ENCODE measurements at regions not wholly inside any gene's neighbourhood (a gene's known extent, or its start where the extent isn't known, plus 50 kb on each side); places are given as distances from the start of the nearest gene placed in this dataset.

DNA sequence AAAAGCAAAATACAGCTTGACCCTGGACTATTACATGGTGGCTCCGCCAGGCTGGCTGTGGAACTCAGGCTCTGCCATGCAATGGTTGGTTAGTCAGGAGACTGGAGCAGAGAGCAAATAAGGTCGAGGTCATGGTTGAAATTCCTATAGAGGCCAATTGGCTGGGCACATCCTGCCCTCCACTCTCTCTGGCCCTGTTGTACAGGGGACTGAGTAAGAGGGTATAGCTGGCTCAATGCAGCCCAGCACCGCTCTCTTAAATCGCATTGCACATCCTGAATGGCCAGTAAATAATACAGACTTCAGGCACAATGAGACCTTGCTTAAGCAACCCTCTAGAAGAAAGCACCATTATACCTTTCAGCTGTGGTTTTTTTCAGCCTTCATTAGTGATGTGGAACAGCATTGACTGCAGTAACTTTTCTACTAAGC, 59.3 kb upstream of the PPP2R5A start:
- no peaks in the 10 kb centered on the region for H3K36me3 ChIP-seq (ENCODE audit: insufficient read depth, low read length)
- H3K27me3 Mint-ChIP-seq: no peaks in the 10 kb centered on the region
- DNase-seq (no peak), ATAC-seq (ENCODE audit: poor library complexity) (no peak)
- H3K9me3 Mint-ChIP-seq: no peaks in the 10 kb centered on the region
- no peak overlapping the region for H3K4me3 Mint-ChIP-seq
- TF ChIP-seq, protein P1, sequence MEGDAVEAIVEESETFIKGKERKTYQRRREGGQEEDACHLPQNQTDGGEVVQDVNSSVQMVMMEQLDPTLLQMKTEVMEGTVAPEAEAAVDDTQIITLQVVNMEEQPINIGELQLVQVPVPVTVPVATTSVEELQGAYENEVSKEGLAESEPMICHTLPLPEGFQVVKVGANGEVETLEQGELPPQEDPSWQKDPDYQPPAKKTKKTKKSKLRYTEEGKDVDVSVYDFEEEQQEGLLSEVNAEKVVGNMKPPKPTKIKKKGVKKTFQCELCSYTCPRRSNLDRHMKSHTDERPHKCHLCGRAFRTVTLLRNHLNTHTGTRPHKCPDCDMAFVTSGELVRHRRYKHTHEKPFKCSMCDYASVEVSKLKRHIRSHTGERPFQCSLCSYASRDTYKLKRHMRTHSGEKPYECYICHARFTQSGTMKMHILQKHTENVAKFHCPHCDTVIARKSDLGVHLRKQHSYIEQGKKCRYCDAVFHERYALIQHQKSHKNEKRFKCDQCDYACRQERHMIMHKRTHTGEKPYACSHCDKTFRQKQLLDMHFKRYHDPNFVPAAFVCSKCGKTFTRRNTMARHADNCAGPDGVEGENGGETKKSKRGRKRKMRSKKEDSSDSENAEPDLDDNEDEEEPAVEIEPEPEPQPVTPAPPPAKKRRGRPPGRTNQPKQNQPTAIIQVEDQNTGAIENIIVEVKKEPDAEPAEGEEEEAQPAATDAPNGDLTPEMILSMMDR (IDR thresholded peaks at IDR 0.05): no peak
- peaks cover 23% of the 10 kb centered on the region for H3K4me1 Mint-ChIP-seq (ENCODE audit: low read depth)
- H3K27me3 ChIP-seq (ENCODE audit: control insufficient read depth in 1 of 2, insufficient read depth in 2 of 2, low read length in 2 of 2): no peaks in the 10 kb centered on the region
- POLR2A ChIA-PET: interaction anchor here (0.7 to 1.3 kb wide), 4 partner anchors 11 to 63 kb away, joined by 3 read pairs; partner anchors contain the start of gene PPP2R5A
- peak overlapping the region; percentile 7 for H3K27ac Mint-ChIP-seq
- peaks cover 24% of the 10 kb centered on the region for H3K4me1 ChIP-seq (ENCODE audit: insufficient read depth, low read length)
- no peaks in the 10 kb centered on the region for H3K36me3 Mint-ChIP-seq (ENCODE audit: low read depth)
- intact Hi-C loops (cut with DNase I, micrococcal nuclease): no loop called here
- no peaks in the 10 kb centered on the region for H3K9me3 ChIP-seq (ENCODE audit: control insufficient read depth in 1 of 2, insufficient read depth in 1 of 2, low read length in 2 of 2)
- peak overlapping the region in 1 of 2 donors; percentile 41 for H3K27ac ChIP-seq (ENCODE audit: low read depth in 1 of 2, low read length in 2 of 2)
- CTCF ChIA-PET: interaction anchor here (0.6 to 1.1 kb wide), 2 partner anchors 62 to 251 kb away, joined by 3 to 4 read pairs; no protein-coding TSS in a partner anchor
- H3K4me3 ChIP-seq (ENCODE audit: low read length): no peak overlapping the region

DNA sequence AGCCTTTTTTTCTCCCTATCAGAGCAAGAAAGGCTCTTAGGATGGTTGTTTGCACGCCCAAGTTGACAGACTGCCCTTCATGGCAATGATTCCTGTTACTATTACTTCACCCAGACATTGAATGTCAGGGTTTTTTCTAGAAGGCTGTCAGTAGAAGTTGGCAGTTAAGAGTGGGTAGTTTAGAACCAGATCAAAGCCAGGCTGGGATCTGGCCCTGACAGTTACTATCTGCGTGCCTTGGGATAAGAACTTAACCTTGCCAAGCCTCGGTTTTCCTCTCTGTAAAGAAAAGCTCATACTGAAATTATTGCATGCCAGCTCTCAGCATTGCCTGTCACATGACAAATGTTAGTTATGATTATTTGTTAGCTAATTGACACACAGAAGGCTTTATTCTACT, 58.7 kb upstream of the PPP2R5A start:
- Histone ChIP-seq H3K36me3 (ENCODE audit: insufficient read depth, low read length) (no peaks in the 10 kb centered on the region), H3K27ac (ENCODE audit: low read depth in 1 of 2, low read length in 2 of 2) (no peak overlapping the region), H3K27me3 (ENCODE audit: control insufficient read depth in 1 of 2, insufficient read depth in 2 of 2, low read length in 2 of 2) (no peaks in the 10 kb centered on the region), H3K4me1 (ENCODE audit: insufficient read depth, low read length) (peaks cover 24% of the 10 kb centered on the region), H3K4me3 (ENCODE audit: low read length) (no peak overlapping the region), H3K9me3 (ENCODE audit: control insufficient read depth in 1 of 2, insufficient read depth in 1 of 2, low read length in 2 of 2) (no peaks in the 10 kb centered on the region)
- ATAC-seq (ENCODE audit: poor library complexity) (no peak), DNase-seq (no peak)
- Mint-ChIP-seq H3K27me3 (no peaks in the 10 kb centered on the region), H3K27ac (no peak overlapping the region), H3K36me3 (ENCODE audit: low read depth) (no peaks in the 10 kb centered on the region), H3K4me1 (ENCODE audit: low read depth) (peaks cover 23% of the 10 kb centered on the region), H3K4me3 (no peak overlapping the region), H3K9me3 (no peaks in the 10 kb centered on the region)
- CTCF ChIA-PET: interaction anchor here (1.1 kb wide), 1 partner anchor 61 kb away, joined by 3 read pairs; no protein-coding TSS in a partner anchor
- intact Hi-C loops (cut with DNase I, micrococcal nuclease): no loop called here
- TF ChIP-seq, protein P1 (IDR thresholded peaks at IDR 0.05): no peak
- POLR2A ChIA-PET: interaction anchor here (1.2 kb wide), 1 partner anchor 59 kb away, joined by 3 read pairs; the partner anchor contains the start of gene PPP2R5A

DNA sequence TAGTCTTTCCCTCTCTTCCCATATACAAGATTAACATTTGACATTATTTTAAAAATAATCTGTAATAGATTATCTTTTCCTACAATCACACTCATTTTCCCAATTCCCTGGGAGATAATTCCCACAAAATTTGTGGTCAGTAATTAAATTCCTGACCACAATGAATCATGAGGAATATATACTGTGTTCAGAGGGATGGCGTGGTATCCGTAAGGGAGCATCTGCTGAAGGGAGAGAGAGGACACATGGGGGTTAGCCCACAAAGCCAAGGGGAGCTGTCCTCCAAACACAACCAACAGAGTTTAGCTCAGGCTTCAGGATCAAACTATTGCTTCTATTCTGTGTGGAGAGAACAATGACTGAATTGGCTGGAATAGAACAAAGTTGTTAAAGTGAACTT, 57.1 kb upstream of the PPP2R5A start:
- Mint-ChIP-seq H3K9me3 (no peaks in the 10 kb centered on the region), H3K4me1 (ENCODE audit: low read depth) (peaks cover 31% of the 10 kb centered on the region), H3K36me3 (ENCODE audit: low read depth) (no peaks in the 10 kb centered on the region), H3K27ac (no peak overlapping the region), H3K4me3 (no peak overlapping the region), H3K27me3 (no peaks in the 10 kb centered on the region)
- Histone ChIP-seq H3K9me3 (ENCODE audit: control insufficient read depth in 1 of 2, insufficient read depth in 1 of 2, low read length in 2 of 2) (no peaks in the 10 kb centered on the region), H3K36me3 (ENCODE audit: insufficient read depth, low read length) (no peaks in the 10 kb centered on the region), H3K4me3 (ENCODE audit: low read length) (no peak overlapping the region), H3K27me3 (ENCODE audit: control insufficient read depth in 1 of 2, insufficient read depth in 2 of 2, low read length in 2 of 2) (no peaks in the 10 kb centered on the region), H3K27ac (ENCODE audit: low read depth in 1 of 2, low read length in 2 of 2) (no peak overlapping the region), H3K4me1 (ENCODE audit: insufficient read depth, low read length) (peaks cover 31% of the 10 kb centered on the region)
- ChIA-PET CTCF (interaction anchor here (0.5 kb wide), 1 partner anchor 249 kb away, joined by 4 read pairs; no protein-coding TSS in a partner anchor), POLR2A (no interaction called here)
- DNase-seq: no peak
- TF ChIP-seq, protein P1 (IDR thresholded peaks at IDR 0.05): no peak
- intact Hi-C loops (cut with DNase I, micrococcal nuclease): no loop called here
- ATAC-seq (ENCODE audit: poor library complexity): no peak
